NCI-H2171 treated with DMSO at 0.1 percent for 48 hours (cell line): ENCODE measurements at regions not wholly inside any gene's neighbourhood (a gene's known extent, or its start where the extent isn't known, plus 50 kb on each side); places are given as distances from the start of the nearest gene placed in this dataset.
"Not testable (repeated sequence)": the region's sequence is repeated elsewhere in the genome, so short reads cannot be mapped to it uniquely, and the experiment has no call there.

Experiments used
- DNase-seq: peaks from one replicate; lab custom pipeline; 2025; lab: John Stamatoyannopoulos, UW

GRCh38 chr5:7218141-7218540, 177.8 kb upstream of the ADCY2 start:
- no peak for DNase-seq

- DNase-seq = no peak
These were observed 175.8 kb upstream of the ADCY2 start for GRCh38 chr5:7220156-7220555.

GRCh38 chr5:7221041-7221440, 174.9 kb upstream of the ADCY2 start:
- DNase-seq = no peak

GRCh38 chr5:7225826-7226225, 170.1 kb upstream of the ADCY2 start:
- no peak for DNase-seq

- DNase-seq = no peak
These were observed 153.7 kb upstream of the ADCY2 start for GRCh38 chr5:7242118-7242710.

- DNase-seq = no peak
These were observed 151.7 kb upstream of the ADCY2 start for GRCh38 chr5:7244208-7244607.

- DNase-seq = no peak
These were observed 150.8 kb upstream of the ADCY2 start for GRCh38 chr5:7245121-7245651.

GRCh38 chr5:7246287-7246686, 149.7 kb upstream of the ADCY2 start:
- no peak for DNase-seq

GRCh38 chr5:7250004-7250403, 145.9 kb upstream of the ADCY2 start:
- DNase-seq = no peak

GRCh38 chr5:7250611-7251010, 145.3 kb upstream of the ADCY2 start:
- no peak for DNase-seq

- DNase-seq = no peak
These were observed 144.8 kb upstream of the ADCY2 start for GRCh38 chr5:7251132-7251531.

- DNase-seq = peak; percentile 55
These were observed 134.9 kb upstream of the ADCY2 start for GRCh38 chr5:7261049-7261448.

- DNase-seq = no peak
These were observed 134.0 kb upstream of the ADCY2 start for GRCh38 chr5:7261900-7262299.

- not testable (repeated sequence) for DNase-seq
These were observed 132.4 kb upstream of the ADCY2 start for GRCh38 chr5:7263398-7264015.

- not testable (repeated sequence) for DNase-seq
These were observed 130.2 kb upstream of the ADCY2 start for GRCh38 chr5:7265776-7266175.

GRCh38 chr5:7268722-7269121, 127.2 kb upstream of the ADCY2 start:
- DNase-seq = not testable (repeated sequence)

GRCh38 chr5:7269591-7270274, 126.2 kb upstream of the ADCY2 start:
- DNase-seq = no peak

GRCh38 chr5:7271435-7272084, 124.4 kb upstream of the ADCY2 start:
- DNase-seq = no peak

GRCh38 chr5:7272408-7272965, 123.5 kb upstream of the ADCY2 start:
- no peak for DNase-seq

GRCh38 chr5:7274203-7274602, 121.7 kb upstream of the ADCY2 start:
- DNase-seq = no peak

- not testable (repeated sequence) for DNase-seq
These were observed 106.3 kb upstream of the ADCY2 start for GRCh38 chr5:7289634-7290033.

- DNase-seq = not testable (repeated sequence)
These were observed 98.1 kb upstream of the ADCY2 start for GRCh38 chr5:7297821-7298220.
